Mammary epithelial cell (primary cell): ENCODE measurements at regions not wholly inside any gene's neighbourhood (a gene's known extent, or its start where the extent isn't known, plus 50 kb on each side); places are given as distances from the start of the nearest gene placed in this dataset.

Source experiments
- EZH2 ChIP-seq: IDR thresholded peaks from 2 replicates; pipeline ENCODE4 v1.6.1; 2012; ENCODE audit warnings: low read length, inconsistent platforms, borderline replicate concordance
- TF ChIP-seq, protein P1 (sequence below), 2 donors: IDR thresholded peaks in 1 of 2; conservative IDR thresholded peaks in 1 of 2; 2 replicates each; pipeline ENCODE4 v1.5.1; 2011 to 2012; ENCODE audit warnings: inconsistent platforms in 2 of 2, low read length in 2 of 2, mild to moderate bottlenecking in 2 of 2, control low read depth in 1 of 2, low read depth in 1 of 2; ENCODE audit not compliant: insufficient read depth in 1 of 2; ENCODE audit errors: extremely low read depth in 1 of 2

DNA sequence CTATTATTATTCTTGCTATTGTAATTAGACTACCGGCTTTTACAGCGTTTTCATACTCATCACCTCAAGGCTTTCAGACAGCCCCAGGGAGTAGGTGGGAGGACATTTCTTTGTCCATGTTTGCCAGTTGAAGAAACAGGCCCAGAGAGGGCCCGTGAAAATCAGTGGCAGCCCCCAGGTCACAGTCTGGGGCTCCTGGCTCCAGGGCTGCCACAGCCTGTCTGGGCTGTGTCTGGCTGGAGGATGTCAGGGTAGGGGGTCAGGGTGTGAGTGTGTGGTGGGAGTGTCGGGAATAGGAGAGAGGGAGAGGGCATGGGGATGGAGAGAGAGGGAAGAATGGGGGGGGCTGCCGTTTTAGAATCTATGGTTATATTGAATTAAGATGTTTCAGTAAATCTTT, 118.2 kb upstream of the TLE3 start:
- TF ChIP-seq, protein P1, sequence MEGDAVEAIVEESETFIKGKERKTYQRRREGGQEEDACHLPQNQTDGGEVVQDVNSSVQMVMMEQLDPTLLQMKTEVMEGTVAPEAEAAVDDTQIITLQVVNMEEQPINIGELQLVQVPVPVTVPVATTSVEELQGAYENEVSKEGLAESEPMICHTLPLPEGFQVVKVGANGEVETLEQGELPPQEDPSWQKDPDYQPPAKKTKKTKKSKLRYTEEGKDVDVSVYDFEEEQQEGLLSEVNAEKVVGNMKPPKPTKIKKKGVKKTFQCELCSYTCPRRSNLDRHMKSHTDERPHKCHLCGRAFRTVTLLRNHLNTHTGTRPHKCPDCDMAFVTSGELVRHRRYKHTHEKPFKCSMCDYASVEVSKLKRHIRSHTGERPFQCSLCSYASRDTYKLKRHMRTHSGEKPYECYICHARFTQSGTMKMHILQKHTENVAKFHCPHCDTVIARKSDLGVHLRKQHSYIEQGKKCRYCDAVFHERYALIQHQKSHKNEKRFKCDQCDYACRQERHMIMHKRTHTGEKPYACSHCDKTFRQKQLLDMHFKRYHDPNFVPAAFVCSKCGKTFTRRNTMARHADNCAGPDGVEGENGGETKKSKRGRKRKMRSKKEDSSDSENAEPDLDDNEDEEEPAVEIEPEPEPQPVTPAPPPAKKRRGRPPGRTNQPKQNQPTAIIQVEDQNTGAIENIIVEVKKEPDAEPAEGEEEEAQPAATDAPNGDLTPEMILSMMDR (conservative IDR thresholded peaks at IDR 0.05 in 1 of 2, IDR thresholded peaks at IDR 0.05 in 1 of 2; ENCODE audit: extremely low read depth in 1 of 2, insufficient read depth in 1 of 2, low read depth in 1 of 2, low read length in 2 of 2) = no peak
- no peak for TF ChIP-seq EZH2
